Endometrium (tissue), 2 donors: ENCODE measurements at regions not wholly inside any gene's neighbourhood (a gene's known extent, or its start where the extent isn't known, plus 50 kb on each side); places are given as distances from the start of the nearest gene placed in this dataset.
"Not testable (repeated sequence)": the region's sequence is repeated elsewhere in the genome, so short reads cannot be mapped to it uniquely, and the experiment has no call there.

Source experiments
- FAIRE-seq: peaks from 2 replicates; lab custom pipeline; 2012; peaks lifted over from hg19 to GRCh38; lab: Jason Lieb, UNC
- donor health status: control.
- donor health status: control.

DNA sequence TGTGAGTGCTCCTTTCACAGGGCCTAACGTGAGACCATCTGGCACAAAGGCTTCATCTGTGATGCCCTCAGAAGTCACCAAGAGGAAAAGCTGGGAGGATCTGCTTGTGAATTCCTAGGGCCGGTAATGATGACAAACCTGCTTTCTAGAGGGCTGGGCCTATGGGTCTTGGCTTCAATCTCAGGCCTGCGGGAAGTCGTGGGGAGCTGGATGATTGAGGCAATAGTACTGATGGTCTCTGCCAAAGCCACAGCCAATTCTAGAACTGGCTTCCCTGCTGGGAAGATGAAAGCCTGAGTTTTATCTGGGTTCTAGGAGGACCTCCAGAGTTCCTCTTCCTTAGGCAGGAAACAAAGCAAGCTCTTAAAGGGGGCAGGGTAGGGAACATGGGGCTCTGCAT, 102.7 kb downstream of the TMEM215 start:
- no peak for FAIRE-seq

DNA sequence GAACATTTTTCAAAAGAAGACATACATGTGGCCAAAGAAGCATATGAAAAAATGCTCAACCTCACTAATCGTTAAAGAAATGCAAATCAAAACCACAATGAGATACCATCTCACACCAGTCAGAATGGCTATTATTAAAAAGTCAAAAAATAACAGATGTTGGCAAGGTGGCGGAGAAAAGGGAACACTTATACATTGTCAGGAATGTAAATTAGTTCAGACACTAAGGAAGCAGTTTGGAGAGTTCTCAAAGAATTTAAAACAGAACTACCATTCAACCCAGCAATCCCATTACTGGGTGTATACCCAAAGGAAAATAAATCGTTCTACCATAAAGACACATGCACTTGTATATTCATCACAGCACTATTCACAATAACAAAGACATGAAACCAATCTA, 106.9 kb downstream of the APTX start:
- not testable (repeated sequence) for FAIRE-seq

DNA sequence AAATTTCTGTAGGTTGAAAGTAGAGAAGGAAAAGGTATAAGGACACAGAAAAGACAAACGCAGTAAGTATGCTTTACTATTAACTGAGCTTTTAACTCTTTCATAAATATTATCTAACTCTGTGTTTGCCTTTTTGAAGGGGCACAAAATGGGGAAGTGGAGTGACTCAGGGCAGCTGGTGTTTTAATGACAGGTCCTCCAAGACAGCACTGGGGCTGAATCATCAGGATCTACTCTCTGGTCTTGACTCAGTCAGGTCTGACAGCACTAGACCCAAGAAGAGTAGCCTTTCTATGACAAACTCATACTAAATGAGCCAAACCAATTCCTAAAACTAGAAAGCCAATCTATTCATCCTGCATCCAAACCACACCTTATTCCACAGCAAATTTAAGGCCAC, 102.2 kb downstream of the APTX start:
- no peak for FAIRE-seq

DNA sequence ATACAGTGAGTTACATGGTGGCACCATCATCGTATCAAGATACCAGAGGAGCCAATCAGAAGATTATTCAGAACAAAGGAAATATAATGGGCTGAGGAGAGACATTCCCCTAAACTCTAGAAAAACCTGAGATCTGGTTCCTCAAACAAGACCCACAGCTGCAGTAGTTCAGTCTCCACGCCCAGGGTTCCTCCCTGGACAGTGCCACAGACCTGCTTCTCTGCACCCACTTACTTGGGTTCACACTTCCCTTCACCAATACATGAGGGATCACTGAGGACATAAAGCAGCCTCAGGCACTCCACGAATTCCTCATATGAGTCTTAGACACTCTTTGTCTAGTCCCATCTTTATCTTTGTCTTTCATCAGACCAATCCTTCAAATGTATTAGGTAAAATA, 101.7 kb downstream of the APTX start:
- FAIRE-seq: no peak

DNA sequence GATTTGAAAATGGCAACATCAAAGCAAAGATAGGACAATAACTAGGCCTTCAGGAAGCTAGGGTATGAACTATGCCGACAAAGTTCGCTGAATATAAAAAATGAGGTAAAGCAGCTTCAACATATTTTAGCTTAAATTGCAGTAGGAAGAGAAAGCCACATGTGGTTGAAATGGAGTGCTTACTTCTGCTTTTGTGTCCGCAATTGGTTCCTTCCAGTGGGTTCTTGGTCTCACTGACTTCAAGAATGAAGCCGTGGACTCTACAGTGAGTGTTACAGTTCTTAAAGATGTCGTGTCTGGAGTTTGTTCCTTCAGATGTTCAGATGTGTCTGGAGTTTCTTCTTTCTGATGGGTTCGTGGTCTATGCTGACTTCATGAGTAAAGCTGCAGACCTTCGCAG, 95.2 kb downstream of the APTX start:
- FAIRE-seq: no peak

DNA sequence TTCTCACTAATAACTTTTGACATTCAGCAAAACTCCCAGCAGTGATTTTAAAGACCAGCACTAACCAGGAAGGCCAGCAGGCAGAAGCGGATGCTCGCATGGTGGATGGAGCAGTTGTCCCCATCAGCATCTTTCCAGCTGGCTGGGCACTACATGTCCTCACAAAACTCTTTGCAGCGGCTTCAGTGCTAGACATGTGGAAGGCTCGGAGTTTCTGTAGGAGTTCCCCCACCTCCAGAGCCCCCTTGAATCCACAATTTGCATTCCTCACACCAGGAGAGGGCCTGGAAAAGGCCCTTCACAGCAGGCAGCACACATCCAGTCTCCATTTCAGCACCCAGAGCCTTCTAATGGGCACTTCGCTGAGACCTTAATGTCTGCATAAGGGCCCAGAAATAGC, 85.6 kb downstream of the APTX start:
- no peak for FAIRE-seq

DNA sequence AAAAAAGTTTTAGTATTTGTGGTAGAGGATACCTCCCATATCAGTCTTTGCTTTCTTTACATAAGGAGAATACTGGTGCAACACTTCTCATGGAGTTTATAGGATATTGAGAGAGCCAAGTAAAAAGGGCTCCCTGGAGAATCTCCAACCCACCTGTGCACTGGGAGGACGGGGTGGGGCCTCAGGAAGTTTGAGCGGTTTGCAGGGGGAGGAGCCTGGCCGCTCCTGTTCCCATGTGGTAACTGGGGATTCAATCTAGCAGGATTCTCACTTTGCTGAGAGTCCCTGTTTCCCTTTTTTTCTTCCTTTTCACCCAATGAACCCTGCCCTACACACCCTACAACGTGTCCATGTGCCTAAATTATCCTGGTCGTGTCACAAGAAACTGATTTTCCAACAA, 82.8 kb downstream of the APTX start:
- FAIRE-seq: no peak
